GM19238 (cell line): ENCODE measurements at regions not wholly inside any gene's neighbourhood (a gene's known extent, or its start where the extent isn't known, plus 50 kb on each side); places are given as distances from the start of the nearest gene placed in this dataset.

Experiments used
- DNase-seq: peaks from one replicate; pipeline ENCODE4 v3.0.0; 2011; ENCODE audit warnings: low spot score; ENCODE audit not compliant: insufficient read length

GRCh38 chr1:23615852-23616251 is 56.6 kb upstream of the ID3 start:
- no peak for DNase-seq

- DNase-seq: no peak
Measured at GRCh38 chr1:23615423-23615822, 56.1 kb upstream of the ID3 start.

- DNase-seq: no peak
Measured at GRCh38 chr1:23614032-23614660, 54.8 kb upstream of the ID3 start.

- DNase-seq: peak; percentile 58
Measured at GRCh38 chr1:23613191-23614031, 54.1 kb upstream of the ID3 start.

GRCh38 chr1:23611601-23612327 is 52.5 kb upstream of the ID3 start:
- DNase-seq: no peak

GRCh38 chr1:23610677-23611076 is 51.4 kb upstream of the ID3 start:
- no peak for DNase-seq

GRCh38 chr1:23609971-23610370 is 50.7 kb upstream of the ID3 start:
- DNase-seq: no peak
